SK-N-SH treated with all-trans-retinoic acid at 6 μM for 48 hours (cell line): ENCODE measurements at regions not wholly inside any gene's neighbourhood (a gene's known extent, or its start where the extent isn't known, plus 50 kb on each side); places are given as distances from the start of the nearest gene placed in this dataset.

ENCODE experiments used
- CREB5 ChIP-seq: fragments of 250-450 bp; sonication (Bioruptor Pico); IDR thresholded peaks from 2 replicates; pipeline ENCODE4 v1.5.1; 2020; ENCODE audit warnings: low read depth, mild to moderate bottlenecking, moderate library complexity
- CSDC2 ChIP-seq: fragments of 250-450 bp; sonication (Bioruptor Pico); IDR thresholded peaks from 2 replicates; pipeline ENCODE4 v1.5.0; 2020; ENCODE audit warnings: mild to moderate bottlenecking, moderate library complexity
- ESRRG ChIP-seq: fragments of 250-450 bp; sonication (Bioruptor Pico); IDR thresholded peaks from 2 replicates; pipeline ENCODE4 v1.6.1; 2021; ENCODE audit warnings: mild to moderate bottlenecking
- PATZ1 ChIP-seq: fragments of 250-450 bp; sonication (Bioruptor Pico); IDR thresholded peaks from 2 replicates; pipeline ENCODE4 v1.8.0; 2020; ENCODE audit warnings: mild to moderate bottlenecking, moderate library complexity, borderline replicate concordance
- POU6F1 ChIP-seq: fragments of 250-450 bp; sonication (Bioruptor Pico); IDR thresholded peaks from 2 replicates; pipeline ENCODE4 v1.8.0; 2021; ENCODE audit warnings: low read depth, mild to moderate bottlenecking, moderate library complexity, borderline replicate concordance
- RARB ChIP-seq: fragments of 250-450 bp; sonication (Bioruptor Pico); IDR thresholded peaks from 2 replicates; pipeline ENCODE4 v1.8.0; 2021; ENCODE audit warnings: mild to moderate bottlenecking, moderate library complexity
- TCF4 ChIP-seq: fragments of 250-450 bp; sonication (Bioruptor Pico); IDR thresholded peaks from 2 replicates; pipeline ENCODE4 v1.8.0; 2021; ENCODE audit warnings: mild to moderate bottlenecking, moderate library complexity, borderline replicate concordance
- TSHZ2 ChIP-seq: fragments of 250-450 bp; sonication (Bioruptor Pico); IDR thresholded peaks from 2 replicates; pipeline ENCODE4 v1.5.0; 2020; ENCODE audit warnings: mild to moderate bottlenecking, moderate library complexity
- ZFP3 ChIP-seq: fragments of 250-450 bp; sonication (Bioruptor Pico); IDR thresholded peaks from 2 replicates; pipeline ENCODE4 v1.5.0; 2020; ENCODE audit warnings: mild to moderate bottlenecking, moderate library complexity
- ZFP30 ChIP-seq: fragments of 450-650 bp; formaldehyde crosslinking; IDR thresholded peaks from 2 replicates; pipeline ENCODE4 v1.5.0; 2022; ENCODE audit warnings: mild to moderate bottlenecking, moderate library complexity
- ZNF565 ChIP-seq: fragments of 450-650 bp; formaldehyde crosslinking; conservative IDR thresholded peaks from 2 replicates; pipeline ENCODE4 v1.5.0; 2020; ENCODE audit warnings: low read depth, mild to moderate bottlenecking, moderate library complexity

- no peak for TF ChIP-seq TCF4
- no peak for TF ChIP-seq CSDC2 (CRISPR knock-in tag)
- no peak for TF ChIP-seq ZFP3
- TF ChIP-seq CREB5 (CRISPR knock-in tag), result no peak
- TF ChIP-seq POU6F1 (CRISPR knock-in tag), result no peak
- TF ChIP-seq ZFP30 (CRISPR knock-in tag), result no peak
- TF ChIP-seq PATZ1 (CRISPR knock-in tag), result no peak
- TF ChIP-seq RARB (CRISPR knock-in tag), result no peak
- TF ChIP-seq ESRRG (CRISPR knock-in tag), result no peak
- no peak for TF ChIP-seq TSHZ2 (CRISPR knock-in tag)
- no peak for TF ChIP-seq ZNF565 (CRISPR knock-in tag)
Observed at GRCh38 chr9:12439267-12439666, 253.9 kb upstream of the TYRP1 start.
